NCI-H510A treated with DMSO at 0.1 percent for 48 hours (cell line): ENCODE measurements at regions not wholly inside any gene's neighbourhood (a gene's known extent, or its start where the extent isn't known, plus 50 kb on each side); places are given as distances from the start of the nearest gene placed in this dataset.
A peak's percentile ranks its signal among the peaks of the same experiment; 100 is the strongest.
"Not testable (repeated sequence)": the region's sequence is repeated elsewhere in the genome, so short reads cannot be mapped to it uniquely, and the experiment has no call there.

Experiments used
- DNase-seq: peaks from one replicate; lab custom pipeline; 2025; lab: John Stamatoyannopoulos, UW

DNA sequence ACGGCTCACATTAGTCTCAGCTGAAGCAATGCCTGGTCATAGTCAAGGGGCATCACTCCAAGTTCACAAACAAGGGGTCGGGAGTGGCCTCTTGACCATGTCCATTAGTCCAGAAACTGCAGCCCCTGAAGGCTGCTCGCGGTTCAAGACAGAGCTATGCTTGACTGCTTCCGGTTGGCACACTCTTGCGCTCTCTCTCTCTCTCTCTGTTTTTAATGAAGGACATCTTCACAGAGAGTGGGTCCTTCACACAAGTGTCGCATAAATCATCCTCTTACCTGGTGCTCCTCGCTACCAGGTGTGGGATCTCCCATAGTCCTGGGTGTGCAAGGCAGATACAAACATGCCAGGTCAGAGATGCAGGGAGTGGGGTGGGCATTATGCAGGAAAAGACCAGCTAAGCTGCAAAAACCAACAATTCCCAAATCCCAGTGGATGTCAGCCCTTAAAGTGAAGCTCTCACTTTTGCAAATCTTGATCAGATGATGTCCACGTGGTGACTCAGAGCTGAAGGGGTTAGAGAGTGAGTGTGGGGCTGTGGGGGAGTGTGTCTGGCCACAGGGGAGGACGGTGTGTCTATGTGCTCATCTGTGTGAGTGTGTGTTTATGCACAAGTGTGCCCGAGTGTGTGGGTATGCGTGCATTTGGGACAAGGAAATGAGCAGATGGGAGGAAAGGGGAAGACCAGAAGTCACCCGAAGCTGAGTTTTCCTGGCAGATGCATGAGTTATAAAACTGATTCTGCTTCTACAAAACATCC, 83.7 kb upstream of the PPP2R2D start:
- peak; percentile 84 for DNase-seq

DNA sequence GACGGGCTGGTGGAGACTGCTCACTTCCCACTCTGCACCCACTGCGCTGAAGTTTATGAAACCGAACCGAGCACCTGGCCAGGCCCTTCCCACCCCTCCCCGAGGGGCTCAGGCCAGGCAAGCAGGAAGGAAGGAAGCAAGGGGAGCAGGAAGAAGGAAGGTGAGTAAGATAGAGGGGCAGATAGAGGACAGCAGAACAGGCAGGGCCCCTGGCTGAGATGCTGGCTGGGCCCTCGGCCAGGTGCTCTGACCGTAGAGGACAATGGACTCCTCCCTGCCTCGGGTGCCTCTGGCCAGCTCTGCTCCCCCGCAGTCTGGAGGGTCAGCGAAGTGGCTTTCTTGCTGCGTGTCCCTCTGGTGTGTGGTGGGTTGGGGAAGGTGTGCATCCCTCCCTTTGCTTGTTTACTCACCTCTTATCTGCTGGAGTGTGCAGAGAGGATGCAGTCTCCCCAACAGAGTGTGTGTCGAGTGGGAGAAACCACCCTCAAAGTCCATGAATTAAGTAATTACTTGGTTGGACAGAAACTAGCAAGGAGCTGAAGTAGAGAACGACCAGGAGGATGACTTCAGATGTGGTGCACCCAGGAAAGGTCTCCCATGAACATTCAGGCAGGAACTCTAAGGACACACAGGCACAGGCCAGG, 82.8 kb upstream of the PPP2R2D start:
- DNase-seq, result no peak

DNA sequence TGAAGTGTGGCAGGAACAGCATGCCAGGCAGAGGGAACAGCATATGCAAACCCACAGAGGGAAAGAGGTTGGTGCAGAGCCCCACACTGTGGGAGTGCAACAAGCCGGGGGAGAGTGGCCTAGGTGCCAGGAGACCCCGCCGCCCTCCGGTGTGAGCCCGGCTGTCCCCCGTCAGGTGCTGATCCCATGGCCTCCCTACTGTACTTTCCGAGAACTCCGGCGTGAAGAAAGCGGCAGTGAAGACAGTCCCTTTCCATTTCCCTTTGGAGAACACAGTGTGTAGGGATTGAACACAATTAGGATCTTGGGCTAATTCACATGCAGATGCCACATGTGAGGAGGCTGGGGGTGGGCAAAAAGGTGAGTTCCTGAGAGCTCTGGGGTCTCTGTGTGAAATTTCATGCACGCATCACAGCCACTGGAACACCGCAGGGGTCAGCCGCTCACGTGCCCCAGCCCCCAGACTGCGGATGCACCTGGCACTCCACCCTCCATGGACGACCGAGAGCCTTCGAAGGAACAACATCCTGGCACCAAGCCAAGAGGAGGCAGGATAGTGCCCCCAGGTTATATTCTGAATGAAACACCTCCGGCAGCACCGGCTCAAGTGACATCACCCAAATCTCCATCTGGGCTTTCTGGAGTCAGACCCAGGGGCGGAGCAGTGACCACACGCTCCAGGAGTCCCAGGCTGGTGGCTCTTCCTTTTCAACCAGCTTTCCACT, 82.1 kb upstream of the PPP2R2D start:
- no peak for DNase-seq

DNA sequence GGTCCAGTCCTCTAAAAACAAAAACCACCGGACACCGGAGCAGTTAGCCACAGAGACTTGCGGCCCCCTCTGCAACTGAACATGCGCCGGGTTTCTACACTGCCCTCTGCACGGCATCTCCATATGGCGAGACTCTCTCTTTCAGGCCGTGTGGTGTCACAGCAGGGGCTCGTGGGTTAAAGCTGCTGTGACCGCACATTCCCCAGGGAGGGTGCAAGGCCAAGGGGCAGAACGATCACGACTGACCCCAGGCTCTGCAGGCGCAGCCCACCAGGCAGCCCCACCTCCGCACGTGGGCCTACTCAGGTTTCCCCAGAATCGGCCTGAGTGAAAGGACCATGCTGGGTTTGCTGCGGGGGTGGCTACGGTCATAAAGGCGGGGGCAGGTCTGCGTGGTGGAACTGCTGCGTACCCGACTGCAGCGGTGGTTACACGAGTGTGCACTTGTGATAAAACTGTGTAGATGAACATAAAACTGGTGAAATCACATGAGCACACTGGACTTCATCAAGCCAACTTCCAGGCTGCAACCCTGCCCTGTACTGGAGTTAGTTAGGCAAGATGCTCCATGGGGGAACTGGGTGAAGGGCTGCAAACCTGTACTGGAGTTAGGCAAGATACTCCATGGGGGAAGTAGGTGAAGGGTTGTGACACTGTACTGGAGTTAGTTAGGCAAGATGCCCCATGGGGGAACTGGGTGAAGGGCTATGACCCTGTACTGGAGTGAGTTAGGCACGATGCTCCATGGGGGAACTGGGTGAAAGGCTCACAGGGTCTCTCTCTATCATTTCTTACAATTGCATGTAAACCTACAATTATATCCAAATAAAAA, 81.4 kb upstream of the PPP2R2D start:
- no peak for DNase-seq

DNA sequence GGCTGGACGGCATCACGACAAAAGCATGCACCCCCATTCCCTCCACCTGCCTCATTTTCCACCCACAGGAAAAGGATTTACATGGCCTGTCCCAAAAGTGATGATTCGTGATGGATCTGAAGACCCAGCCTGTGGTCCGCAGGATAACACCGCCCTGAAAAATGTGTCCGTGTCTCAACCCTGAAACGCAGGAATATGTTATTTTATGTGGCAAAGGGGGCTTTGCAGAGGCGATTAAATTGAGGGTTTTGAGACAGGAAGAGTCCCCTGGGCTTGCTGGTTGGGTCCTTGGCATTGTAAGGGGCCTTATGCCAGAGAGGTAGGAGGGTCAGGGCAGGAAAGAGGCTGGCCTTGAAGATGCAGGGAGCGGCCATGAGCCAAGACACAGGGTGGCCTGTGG, 80.2 kb upstream of the PPP2R2D start:
- no peak for DNase-seq

DNA sequence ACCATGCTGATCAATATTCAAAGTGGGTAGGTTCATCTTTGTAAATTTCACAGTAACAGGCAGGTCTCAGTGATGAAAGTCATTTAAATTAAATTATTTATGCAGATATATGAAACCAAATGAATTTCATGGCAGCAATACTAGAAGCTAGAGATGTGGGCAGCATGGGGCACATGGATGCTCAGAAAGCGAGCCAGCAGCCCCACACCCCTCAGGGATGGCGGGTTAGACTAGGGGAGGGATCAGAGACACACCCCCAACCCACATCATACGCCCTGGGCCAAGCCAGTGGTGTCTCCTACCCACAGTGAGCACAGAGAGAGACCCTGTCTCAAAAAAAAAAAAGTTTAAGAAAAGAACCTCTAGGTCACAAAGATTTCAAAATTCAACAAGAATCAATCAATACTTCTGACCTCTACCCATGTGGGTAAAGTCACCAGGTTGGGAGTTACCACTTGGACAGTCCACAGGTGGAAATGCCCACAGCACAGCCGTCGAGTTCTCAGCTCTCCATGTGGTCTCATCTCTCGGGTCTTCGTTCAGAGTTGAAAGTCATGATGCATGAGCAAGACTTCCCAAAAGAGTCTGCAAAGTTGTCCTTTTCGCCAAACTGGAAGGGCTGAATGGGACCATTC, 79.3 kb upstream of the PPP2R2D start:
- no peak for DNase-seq

DNA sequence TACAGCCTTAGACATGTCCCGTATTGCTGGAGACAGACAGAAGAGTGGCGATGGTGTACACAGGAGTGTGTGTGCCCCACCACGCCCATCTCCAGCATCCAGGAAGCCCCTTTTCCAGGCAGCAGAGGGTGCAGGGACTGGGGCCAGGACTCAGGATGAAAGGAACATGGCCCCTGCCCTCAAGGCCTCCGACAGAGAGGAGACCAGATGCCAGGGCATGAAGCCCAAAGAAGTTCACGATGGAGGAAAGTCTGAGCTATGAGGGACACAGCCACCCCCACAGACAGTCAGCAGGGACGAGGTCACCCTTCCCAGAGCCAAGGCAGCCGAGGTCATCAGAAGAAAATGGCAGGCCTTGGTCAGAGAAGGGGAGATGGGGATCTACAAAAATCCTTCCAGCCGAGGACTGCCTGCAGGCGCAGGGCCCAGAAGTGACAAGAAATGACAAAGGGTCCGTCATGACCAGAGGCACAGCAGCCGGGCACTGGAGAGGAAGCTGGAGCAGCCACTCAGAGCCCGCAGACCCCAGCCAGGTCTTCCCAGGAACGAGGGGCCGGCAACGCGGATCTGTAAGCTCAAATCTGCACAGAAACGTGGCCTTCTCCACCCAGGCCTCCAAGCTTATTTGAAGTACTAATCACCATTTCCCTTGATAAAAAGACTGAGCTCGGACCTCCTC, 78.7 kb upstream of the PPP2R2D start:
- DNase-seq, result no peak

DNA sequence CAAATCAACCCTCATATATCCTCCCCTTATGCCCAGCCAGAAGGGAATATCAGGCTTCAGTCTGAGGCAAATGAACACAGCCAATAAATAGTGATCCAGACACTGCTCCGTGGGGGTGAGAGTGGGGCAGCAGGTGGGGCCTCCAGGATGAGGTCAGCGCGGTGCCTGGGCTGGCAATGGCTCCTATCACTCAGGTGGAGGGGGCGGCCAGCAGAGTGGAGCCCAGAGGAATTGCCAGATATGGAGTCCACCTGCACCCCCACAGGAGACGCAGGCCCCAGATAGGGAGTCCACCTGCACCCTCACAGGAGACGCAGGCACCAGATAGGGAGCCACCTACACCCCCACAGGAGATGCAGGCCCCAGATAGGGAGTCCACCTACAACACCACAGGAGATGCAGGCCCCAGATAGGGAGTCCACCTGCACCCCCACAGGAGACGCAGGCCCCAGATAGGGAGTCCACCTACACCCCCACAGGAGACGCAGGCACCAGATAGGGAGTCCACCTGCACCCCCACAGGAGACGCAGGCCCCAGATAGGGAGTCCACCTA, 78.0 kb upstream of the PPP2R2D start:
- no peak for DNase-seq

DNA sequence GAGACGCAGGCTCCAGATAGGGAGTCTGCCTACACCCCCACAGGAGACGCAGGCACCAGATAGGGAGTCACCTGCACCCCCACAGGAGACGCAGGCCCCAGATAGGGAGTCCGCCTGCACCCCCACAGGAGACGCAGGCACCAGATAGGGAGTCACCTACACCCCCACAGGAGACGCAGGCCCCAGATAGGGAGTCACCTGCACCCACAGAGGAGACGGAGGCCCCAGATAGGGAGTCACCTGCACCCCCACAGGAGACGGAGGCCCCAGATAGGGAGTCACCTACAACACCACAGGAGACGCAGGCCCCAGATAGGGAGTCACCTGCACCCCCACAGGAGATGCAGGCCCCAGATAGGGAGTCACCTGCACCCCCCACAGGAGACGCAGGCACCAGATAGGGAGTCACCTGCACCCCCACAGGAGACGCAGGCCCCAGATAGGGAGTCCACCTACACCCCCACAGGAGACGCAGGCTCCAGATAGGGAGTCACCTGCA, 77.2 kb upstream of the PPP2R2D start:
- not testable (repeated sequence) for DNase-seq

DNA sequence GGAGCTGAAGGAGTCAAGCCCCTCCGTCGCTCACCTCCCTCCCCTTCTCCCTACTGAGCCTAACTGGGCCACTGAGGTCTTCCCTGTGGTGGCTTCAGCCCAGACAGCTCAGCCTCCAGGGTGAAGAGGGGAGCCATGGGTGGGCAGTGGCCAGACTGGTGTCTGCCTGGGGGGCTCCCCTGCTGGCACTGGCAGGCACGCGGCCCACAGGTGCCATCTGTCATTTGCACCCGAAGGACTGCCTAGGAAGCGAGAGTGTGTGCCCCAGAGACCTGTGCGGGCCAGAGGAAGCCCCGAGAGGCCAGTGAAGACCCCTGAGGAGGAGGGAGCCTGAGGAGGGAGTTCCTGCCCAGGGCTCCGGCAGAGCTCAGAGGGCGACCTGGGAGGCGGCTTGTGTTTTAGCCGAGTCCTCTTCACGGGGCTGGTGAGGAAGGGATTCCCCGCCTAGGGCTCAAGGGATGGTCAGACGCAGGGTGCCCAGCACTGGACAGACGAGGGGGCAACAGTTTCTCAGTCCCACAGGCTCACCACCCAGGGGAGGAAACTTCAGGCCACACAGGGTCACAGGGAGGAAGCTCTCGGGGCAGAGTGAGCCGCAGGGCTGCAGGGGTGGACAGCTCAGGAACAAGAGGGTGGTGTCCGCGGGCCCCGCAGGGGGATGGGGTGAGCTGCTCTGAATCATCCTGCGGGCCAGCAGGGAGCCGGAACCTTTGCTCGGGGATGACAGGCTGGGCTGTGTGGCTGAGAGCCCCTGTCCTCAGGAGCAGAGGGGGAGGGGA, 76.2 kb upstream of the PPP2R2D start:
- DNase-seq, result no peak

DNA sequence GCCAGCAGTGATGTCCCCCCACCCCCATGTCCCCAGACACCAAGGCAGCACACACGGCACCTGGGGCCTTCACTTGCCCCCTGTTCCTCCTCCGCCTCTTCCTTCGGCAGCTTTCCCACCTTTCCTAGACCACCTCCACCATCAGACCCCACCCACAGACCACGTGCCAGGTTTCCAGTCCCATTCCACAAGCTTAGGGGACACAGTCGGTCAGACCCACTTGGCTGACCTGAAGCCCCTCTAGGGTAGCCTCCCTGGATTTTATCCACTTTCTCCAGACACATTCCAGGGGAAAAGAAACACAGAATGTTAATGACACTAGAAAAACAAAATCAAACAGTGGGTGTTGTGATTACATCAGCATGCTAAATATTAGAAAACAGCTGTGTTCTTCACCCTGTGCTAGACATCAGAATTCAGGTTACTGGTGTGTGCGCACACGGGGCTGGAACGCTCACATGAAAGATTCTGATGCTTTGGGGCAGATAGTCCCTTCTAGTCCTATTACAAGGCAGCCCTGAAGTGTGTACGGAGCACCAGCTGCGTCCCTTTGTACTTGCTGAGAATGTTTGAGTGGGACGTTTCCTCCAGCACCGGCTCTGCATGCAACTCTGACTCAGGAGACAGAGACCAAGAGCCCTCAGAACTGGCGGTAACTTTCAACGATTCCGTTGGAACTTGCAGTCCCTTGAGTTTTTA, 75.5 kb upstream of the PPP2R2D start:
- peak; percentile 70 for DNase-seq

DNA sequence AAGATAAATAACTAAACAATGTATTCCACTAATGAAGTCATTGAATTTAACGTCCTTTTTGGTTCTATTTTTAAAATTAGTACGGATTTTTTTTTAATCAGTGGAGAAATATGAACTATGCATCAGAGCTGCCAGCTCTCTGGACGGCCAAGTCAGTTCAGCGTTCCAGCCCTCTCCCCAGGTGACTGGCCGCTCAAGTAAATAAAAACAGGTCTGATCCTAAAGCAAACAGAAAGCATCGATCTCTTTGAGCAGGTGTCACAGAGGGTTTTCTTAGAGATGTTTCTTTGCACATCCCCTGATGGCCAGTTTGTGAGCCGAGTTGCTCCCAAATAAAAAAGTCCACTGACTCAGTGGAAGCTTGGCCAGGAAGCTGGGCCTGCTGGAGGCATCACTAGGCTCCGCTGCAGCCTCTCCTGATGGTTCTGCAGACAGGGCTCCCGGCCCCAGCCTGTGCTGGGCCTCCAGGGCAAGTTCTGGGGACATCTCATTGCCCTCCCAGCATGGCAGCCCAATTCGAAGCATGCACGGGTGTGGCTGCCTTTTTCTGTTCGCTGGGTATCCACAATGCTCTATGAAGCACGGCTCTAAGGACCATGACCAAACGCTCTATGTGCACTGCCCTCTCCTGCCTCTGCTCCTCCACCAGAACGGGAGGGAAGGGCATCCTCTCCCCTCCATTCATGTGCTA, 74.7 kb upstream of the PPP2R2D start:
- DNase-seq, result peak; percentile 62

DNA sequence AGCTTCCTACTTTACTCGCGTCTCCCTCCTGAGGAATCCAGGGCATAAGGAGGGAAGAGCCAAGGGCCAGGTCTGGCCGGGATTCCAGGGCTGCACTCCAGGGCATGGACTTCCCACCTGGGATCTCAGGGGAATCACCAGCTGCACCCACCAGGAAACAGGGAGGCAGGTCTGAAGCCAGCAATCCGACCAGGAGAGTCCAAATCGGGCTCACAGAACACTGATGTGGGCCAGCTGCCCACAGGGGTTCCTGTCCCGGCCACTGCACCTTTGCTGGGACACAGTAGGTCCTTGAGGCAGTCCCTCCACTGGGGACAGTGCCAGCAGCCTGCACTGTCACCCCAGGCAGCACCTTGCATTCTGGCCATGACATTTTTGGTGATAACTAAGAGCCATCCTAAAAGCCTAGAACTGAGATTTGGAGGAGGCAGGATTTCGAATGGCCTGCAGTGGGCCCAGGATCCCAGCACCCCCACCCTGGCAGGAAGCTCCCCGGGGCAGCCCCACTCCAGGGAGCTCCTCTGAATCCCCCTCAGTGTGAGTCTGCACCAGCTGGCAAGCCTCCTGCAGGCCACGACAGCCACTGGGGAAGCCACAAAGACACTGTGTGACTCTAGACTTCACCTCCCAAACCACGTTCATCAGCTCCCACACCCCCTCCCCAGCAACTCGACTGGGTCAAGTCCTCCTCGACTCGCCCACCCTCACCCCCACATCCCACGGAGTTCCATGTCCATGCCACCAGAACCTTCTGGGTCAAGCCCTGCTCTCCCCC, 71.5 kb upstream of the PPP2R2D start:
- DNase-seq, result no peak

DNA sequence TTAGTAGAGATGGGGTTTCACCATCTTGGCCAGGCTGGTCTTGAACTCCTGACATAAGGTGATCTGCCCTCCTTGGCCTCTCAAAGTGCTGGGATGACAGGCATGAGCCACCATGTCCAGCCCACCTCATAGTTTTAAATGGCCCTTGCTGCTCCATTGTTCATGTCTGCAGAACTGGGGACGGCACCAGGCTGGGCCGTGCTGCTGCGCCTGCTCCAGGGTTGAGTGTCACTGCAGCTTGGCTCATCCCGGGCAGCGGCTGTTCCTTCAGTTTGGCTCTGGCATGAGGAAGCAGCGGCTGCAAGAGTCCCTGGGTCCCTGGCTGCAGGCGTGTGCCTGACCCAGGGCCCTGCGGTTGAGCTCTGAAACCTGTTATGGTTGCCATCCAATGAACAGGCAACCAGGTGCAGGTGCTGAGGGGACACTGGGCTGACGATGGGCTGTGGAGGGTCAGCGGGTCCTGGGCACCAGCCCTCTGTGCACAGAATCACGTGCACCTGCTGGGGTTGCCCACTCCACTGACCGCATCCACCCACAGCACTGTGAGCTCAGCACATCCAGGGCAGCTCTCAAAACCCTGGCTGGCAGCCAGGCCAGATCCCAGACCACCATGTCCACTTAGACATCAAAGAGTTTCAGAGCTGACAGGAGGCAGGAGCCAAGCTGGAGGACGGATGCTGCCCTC, 70.2 kb upstream of the PPP2R2D start:
- no peak for DNase-seq

DNA sequence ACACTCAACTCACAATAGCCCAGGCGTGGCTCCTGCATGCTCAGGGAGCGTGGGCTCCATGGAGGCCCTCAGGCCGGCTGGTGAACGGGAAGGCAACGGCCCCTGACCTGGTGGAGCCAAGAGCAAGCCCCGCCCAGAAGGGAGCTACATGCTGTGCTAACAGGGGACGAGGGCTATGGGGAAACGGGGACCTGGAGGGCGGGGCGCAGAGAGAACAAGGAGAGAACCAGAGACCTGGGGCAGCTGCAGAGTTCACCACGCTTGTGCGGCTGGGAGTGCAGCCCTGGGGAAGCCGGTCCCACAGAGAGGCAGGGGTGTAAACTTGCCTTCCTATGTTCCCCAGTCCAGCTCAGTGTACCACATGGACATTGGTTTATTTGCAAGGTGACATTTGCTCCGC, 69.2 kb upstream of the PPP2R2D start:
- DNase-seq, result no peak

DNA sequence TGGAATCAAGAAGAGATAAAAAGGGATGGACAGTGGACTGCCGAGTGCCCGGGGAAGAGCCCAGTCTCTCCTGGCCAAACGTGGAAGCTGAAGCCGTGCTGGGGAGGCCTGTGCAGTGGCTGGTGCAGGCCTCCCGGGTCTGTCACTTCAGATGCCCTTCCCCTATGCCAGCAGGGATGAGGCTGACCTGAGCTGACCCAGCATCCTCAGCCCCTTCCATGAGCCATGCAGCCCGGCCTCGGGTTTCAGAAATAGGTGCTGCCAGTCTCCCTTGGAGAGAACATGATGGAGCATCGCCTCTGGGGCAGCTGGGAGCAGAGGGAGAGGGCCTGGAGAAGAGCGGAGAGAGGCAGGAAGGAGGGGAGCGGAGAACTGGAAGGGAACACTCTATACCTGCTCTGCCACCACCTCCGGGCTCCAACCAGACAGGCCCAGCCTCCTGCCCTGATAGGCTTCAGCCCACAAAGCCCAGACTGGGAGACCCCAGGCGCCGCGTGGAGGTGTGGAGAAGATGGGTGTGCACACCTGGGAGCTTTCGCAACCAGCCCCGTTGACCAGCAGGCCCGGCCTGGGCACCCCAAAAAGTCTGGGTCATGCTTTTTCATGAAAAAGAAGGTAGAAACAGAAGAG, 68.6 kb upstream of the PPP2R2D start:
- no peak for DNase-seq

DNA sequence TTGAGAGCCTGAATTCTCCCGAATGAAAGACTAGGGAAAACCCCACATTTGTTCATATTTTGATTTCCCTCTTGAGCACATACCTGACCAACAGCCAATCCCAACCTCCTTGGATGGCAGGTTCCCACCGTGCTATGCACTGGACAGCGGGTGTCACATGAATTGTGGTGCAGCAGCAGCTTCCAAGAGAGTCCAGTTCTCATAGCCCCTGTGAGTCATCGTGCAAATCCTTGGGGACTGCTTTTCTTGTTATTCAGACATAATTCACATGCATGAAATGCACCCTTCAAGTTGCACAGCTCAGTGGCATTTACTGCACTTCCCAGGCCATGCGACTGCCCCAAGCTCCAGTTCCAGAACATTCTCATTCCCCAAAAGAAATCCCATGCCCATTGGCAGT, 67.8 kb upstream of the PPP2R2D start:
- DNase-seq, result no peak
